Breast epithelium (tissue), 3 donors: ENCODE measurements at regions not wholly inside any gene's neighbourhood (a gene's known extent, or its start where the extent isn't known, plus 50 kb on each side); places are given as distances from the start of the nearest gene placed in this dataset.

Experiments used
- POLR2A ChIP-seq: fragments of 450-650 bp; IDR thresholded peaks from one replicate; pipeline ENCODE4 v1.6.1; 2016; ENCODE audit warnings: antibody characterized with exemption, mild to moderate bottlenecking, moderate library complexity
- POLR2AphosphoS5 ChIP-seq, 3 donors: sonication (generic); formaldehyde crosslinking; IDR thresholded peaks; one replicate each; pipeline ENCODE4 v1.6.1; 2017; ENCODE audit warnings: antibody characterized with exemption in 3 of 3
- TF ChIP-seq, protein P1 (sequence below), 3 donors: fragments of 450-650 bp; IDR thresholded peaks; one replicate each; pipeline ENCODE4 v1.5.1; 2016 to 2017; ENCODE audit warnings: antibody characterized with exemption in 3 of 3, mild to moderate bottlenecking in 3 of 3, moderate library complexity in 3 of 3

DNA sequence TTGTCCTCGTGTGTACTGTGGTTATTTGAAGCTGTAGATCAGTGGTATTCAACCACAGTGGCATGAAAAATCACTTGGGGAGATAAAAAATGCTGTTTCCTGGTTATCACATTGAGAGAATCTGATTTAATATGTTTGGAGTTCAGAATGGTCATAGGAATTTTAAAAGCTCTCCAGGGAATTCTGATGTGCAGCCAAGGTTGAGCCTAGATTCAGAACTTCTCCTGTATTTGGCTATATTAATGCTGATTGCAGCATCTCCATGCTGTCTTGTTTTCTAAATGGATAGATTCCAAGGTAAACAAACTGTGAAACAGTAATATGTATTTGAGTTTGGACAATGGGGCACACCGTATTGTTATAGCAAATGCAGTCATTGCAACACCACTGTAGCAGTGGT lies 982.2 kb upstream of the FBXO33 start:
- TF ChIP-seq, protein P1, sequence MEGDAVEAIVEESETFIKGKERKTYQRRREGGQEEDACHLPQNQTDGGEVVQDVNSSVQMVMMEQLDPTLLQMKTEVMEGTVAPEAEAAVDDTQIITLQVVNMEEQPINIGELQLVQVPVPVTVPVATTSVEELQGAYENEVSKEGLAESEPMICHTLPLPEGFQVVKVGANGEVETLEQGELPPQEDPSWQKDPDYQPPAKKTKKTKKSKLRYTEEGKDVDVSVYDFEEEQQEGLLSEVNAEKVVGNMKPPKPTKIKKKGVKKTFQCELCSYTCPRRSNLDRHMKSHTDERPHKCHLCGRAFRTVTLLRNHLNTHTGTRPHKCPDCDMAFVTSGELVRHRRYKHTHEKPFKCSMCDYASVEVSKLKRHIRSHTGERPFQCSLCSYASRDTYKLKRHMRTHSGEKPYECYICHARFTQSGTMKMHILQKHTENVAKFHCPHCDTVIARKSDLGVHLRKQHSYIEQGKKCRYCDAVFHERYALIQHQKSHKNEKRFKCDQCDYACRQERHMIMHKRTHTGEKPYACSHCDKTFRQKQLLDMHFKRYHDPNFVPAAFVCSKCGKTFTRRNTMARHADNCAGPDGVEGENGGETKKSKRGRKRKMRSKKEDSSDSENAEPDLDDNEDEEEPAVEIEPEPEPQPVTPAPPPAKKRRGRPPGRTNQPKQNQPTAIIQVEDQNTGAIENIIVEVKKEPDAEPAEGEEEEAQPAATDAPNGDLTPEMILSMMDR (IDR thresholded peaks at IDR 0.05): no peak
- TF ChIP-seq POLR2AphosphoS5 (IDR thresholded peaks at IDR 0.05): no peak
- no peak for TF ChIP-seq POLR2A
